Posterior cingulate gyrus (tissue), 11 donors: ENCODE measurements at regions not wholly inside any gene's neighbourhood (a gene's known extent, or its start where the extent isn't known, plus 50 kb on each side); places are given as distances from the start of the nearest gene placed in this dataset.
A peak's percentile ranks its signal among the peaks of the same experiment; 100 is the strongest.

Experiments used
- DNase-seq, 10 donors: peaks; one replicate each; pipeline versions ENCODE4 v3.0.0 to v3.0.0-alpha.2; 2020 to 2021; ENCODE audit warnings: mixed read lengths in 3 of 10
- intact Hi-C: fragments of 100-400 bp; cut with DNase I; formaldehyde crosslinking; loops from one replicate; pipeline ENCODE4 v1.15.1; 2023

DNA sequence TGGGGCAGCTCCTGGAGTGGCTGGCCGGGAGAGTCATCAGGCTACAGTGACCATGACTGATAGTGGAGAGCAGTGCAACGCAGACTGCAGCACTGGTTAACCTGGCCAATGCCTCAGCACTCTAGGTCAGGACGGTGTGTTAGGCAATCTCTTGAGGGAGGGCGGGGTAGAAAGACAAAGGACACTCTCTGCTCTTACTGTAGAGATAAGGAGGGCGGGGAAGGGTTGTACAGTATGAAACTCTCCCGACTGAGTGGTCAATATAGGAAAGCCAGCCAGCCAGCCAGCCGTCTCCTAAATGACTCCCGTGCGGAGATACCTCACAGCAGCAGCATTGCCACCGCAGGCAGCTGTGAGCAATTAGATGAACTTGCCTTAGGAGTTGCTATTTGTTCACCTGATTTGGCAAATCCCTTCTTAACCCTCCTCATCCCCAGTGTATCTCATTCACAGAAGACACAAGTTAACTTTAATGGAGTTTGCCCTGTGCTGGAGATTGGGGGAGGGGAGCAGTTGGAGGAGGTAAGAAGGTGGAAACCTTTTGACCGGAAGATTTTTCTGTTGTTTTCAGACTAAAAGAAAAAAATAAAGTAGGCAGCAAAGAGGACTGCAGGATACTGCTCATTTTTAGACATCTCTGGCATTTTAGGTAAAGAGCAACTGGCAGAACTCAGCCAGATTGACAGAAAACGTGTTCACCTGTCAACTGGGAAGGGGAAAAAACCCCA is 330.5 kb downstream of the HNRNPD start:
- DNase-seq = no peak
- intact Hi-C loops = no loop called here

DNA sequence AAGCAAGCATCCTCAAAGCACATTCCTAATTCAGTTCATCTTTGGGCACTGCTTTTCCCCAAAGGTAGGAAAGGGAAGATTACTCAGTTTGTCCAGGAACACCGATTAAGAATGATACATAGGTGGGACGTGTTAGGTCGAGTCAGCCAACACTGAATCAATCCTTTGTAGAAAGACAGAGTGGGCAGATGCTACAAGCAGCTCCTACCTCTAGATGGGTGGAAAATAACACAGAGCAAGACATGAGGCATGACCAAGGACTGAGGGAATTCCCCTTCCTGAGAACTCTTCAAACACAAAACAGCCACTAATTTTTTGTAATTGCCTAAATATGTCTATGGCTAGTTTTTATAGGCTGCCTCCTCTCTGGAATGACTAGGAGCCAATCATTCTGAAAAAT is 331.7 kb downstream of the HNRNPD start:
- intact Hi-C loops = no loop called here
- no peak for DNase-seq

DNA sequence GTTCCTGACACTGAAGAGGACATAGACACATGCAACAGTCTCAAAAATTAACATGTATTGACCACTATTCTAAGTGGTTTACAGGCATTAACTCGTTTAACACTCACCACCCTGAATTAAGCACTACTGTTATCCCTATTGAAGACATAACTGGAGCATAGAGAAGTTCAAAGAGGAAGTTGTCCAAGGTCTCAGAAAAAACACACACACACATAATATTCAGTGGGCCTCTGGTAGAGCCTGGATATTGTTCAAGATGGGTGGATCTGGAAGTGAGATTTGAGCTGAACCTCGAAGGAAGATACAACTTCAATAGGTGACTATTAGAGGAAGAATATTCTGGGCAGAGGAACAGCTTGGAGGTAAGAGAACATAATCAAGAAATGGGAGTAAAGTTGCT is 334.9 kb downstream of the HNRNPD start:
- DNase-seq = no peak
- intact Hi-C loops = no loop called here

DNA sequence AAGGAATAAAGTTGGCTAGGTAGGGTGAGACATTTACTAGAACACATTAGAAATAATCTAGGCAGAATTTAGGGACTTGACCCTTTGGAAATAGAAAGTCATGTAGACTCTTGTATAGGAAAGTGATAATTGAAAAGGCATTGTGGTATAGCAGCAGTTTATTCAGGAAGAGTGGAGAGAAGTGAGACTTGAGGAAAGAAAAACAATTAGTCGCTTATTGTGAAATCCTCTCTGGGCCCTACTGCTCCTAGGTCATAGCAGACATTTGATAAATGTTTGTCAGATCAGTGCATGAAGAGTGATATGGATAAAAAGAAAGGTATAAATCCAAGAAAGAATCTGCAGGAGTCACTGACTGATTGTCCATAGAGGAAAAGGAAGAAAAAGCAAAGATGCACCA is 337.6 kb downstream of the HNRNPD start:
- intact Hi-C loops = no loop called here

DNA sequence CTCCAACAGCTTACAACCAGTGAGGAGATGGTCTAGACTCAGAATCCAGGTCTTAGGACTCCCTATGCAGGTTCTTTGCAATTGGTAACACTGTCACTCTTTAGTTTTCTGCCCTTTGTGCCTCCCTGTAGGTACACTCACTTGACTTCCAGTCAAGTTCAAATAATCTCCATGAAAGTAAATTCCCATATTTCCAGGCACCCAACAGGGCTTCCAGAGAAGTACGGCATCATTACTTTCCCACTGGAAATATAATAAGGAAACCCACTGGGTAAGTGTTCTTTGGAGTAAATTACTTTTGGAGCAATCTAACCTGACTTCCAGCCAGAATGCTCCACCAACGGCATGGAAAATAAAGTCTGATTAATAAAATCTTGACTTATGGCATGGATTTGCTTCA is 338.9 kb downstream of the HNRNPD start:
- no peak for DNase-seq
- intact Hi-C loops = no loop called here

More for the DNA sequence above, 337.6 kb downstream of the HNRNPD start:
- no peak for DNase-seq

DNA sequence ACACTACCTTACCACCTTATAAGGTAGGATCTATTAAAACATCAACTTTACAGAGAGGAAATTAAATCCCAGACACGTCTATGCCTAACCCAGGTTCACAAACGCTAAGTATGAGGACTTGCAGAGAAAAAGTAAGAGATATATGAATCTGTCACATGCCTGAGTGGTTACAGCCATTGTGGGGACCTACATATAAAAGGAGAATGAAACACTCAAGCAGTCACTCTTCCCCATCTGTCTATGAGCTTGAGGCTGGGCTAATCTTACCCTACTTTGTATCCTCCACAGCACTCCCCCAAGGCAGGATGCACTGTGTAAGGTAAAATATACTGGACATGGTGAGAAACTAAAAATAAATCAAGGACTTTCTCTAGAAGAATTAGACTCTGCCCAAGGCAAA is 339.9 kb downstream of the HNRNPD start:
- no peak for DNase-seq
- intact Hi-C loops = no loop called here

DNA sequence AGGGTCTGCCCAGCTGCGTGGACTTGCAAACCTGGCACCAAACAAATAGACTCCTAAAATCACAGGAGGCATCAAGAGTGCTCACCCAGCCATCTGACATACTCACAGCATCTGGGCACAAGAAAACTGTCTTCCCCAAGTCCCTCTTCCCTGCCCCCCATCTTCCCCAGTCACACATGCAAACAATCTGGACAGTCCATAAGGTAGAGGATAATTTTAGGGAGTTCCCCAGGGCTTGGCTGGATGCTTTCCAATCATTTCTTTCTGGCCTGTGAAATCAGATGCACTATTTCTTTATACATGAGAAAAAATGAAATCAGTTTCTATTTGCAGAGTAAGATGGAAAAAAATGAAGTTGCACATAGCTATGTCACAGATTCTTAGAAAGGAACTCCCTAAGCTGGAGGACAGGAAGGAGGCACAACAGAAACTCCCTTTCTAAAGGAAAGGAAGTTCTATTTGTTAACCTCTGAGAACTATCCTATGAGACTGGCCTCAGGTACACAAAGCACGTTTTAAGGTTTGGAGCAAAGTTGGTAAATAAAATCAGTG is 342.3 kb downstream of the HNRNPD start:
- intact Hi-C loops = no loop called here
- no peak for DNase-seq

DNA sequence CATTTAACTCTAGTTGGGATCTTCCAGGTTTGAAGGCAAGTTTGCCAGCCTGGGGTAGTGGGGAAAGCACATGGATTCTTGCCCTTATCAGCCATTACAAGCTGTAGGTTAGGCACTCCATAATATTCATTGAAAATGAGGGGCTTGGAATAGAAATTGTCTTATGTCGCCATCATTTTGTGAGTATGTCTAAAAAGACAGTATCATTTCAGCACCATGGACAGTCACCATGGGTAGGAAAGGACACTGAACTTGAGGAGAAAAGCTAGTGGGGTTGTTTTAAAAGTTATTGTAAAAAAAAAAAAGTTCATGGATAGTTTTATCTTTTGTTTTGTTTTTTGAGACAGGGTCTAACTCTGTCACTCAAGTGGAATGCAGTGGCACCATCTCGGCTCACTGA is 356.1 kb downstream of the HNRNPD start:
- no peak for DNase-seq
- intact Hi-C loops = no loop called here

DNA sequence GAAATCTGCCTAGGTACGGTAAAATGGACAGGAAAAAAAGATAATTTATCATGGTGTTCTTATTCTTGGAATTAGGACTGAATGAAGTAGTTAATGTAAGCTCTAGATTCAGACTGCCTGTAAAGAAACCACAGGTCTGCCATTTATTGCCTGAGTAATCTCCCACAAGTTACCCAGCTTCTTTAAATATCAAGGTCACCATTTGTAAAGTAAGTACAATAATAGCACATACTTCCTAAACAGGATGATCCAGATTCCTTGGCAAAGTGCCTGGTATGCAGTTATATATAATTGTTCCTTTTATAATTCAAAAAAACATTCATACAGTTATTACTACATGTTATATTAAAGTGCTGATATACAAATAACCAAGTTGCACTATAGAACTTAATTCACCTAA is 368.6 kb downstream of the HNRNPD start:
- DNase-seq = no peak
- intact Hi-C loops = no loop called here

DNA sequence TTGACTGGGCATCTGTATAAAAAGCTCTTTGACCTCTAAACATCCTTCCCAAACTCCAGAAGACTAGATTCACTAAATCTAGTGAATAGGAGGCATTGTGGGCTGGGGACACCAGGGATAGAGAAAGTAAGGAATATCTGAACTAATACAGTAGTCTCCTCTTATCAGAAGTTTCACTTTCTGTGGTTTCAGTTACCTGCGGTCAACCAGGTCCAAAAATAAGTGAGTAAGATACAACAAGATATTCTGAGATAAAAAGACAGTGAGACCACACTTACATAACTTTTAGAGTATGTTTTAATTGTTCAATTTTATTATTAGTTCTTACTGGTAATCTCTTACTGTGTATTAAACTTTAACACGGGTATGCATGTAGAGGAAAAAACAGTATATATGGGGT is 376.5 kb downstream of the HNRNPD start:
- intact Hi-C loops = no loop called here
- no peak for DNase-seq

DNA sequence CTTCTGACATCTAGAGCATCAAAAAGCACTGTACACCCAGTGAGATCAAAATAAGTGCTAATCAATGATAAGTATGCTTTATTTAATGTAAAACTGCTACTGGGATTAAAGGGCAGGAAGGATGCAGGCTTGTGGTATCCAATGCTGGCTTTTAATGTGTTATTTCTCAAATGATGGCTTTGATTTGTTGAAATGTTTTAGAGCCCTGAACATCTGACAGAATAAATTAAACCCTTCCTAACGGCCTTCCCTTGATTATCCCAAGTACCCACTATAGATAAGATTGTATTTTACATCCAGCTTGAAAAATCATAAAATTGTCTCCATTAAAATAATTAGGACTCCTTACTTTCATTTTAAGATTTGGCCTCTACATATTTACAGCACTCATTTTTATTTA is 382.9 kb downstream of the HNRNPD start:
- DNase-seq = no peak
- intact Hi-C loops = no loop called here

DNA sequence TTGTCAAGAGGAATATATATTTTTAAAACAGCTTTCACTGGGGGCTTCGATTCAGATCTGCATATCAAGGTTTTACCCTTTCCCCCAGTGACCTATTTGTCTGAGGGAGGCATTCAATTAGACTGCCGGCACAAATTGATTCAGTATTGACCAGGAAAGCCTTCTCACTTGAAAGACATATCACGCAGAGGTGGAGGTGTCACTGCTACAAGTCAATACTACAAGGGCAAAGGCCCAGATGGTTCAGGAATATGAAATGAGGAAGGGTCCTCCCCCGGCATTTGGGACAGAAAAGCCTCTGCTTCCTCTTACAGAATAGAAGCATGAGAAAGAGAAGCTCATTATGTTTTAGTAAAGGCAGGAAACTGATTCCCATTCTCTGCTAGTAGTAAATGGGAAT is 383.6 kb downstream of the HNRNPD start:
- DNase-seq = no peak
- intact Hi-C loops = no loop called here

DNA sequence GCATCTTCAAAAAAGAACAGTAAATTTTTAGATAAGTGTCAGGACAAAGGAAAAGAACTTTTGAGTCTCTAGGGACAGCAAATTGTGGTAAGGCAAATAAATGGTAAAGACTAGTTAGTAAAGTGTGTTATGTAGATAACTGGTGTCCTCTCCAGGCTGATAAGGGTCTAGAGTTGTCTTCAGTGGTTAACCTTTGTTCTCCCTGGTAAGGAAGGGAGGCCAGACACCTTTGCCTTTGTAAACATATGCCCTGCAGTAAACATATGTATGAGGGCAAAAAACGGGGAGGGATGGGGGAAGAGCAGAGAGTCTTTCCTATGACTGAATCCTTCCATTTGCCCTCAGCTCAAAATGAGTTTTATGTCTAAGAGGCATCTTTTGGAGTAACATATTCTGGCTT is 384.6 kb downstream of the HNRNPD start:
- DNase-seq = no peak
- intact Hi-C loops = no loop called here

DNA sequence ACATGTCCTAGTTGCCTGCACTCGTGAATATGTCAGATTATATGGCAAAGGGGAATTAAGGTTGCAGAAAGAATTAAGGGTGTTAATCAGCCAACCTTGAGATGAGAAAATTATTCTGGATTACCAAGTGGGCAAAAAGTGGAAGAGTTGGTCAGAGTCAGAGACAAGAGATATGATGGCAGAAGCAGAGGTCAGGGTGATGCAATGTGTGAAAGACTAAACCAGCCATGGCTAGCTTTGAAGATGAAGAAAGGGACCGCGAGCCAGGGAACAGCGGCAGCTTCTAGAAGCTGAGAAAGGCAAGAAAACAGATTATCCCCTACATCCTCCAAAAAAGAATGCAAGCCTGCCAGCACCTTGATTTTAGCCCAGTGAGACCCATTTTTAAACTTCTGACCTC is 385.6 kb downstream of the HNRNPD start:
- intact Hi-C loops = no loop called here
- DNase-seq = no peak

DNA sequence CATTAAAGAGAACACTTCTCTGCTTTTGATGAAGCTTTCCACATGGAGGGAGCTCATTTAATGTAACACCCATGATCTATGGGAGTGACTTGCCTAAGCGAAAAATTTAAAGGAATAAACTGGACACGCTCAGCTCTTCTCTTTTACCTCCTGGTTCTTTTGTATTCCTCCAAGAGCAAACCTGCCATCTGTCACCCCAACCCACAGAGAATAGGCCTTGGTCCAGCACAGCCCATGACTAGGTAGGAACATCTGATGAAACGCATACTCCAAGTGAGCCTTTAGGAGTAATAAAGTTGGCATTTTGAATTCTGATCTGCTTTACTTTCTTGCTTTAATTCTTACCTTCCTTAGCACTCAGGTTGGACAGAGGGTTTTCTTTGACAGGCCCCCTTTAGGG is 389.0 kb downstream of the HNRNPD start:
- intact Hi-C loops = no loop called here
- no peak for DNase-seq

DNA sequence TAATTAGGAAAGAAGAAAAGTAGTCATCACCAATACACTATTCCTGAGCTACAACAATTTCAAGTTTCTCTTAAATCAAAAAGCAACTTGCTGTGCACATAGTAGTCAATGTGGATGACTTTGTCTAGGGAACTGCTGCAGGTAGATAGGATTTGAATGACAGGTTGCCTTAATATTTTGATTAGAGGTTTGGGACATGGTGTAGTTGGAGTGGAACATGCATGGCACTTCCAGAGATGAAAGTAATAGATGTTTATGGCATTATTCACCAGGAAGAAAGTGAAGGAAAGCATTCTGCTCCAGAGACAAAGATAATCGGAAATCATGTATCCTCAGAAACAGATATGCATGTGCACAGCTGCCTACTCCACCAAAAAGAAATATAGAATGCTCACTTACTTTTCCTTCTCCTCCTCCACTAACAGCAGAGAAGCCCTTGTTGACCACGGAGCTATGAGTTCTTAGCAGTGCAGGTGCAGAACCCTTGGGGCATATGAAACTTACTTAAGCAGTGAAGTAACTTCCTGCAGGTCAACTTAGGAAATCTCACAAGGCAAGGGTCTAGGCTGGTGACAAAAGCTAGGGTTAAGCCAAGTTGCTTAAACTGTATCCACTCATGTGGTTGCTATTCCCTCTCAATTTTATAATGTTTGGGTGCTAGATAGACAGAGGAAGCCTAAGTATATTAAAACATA is 390.8 kb downstream of the HNRNPD start:
- DNase-seq = no peak
- intact Hi-C loops = no loop called here

DNA sequence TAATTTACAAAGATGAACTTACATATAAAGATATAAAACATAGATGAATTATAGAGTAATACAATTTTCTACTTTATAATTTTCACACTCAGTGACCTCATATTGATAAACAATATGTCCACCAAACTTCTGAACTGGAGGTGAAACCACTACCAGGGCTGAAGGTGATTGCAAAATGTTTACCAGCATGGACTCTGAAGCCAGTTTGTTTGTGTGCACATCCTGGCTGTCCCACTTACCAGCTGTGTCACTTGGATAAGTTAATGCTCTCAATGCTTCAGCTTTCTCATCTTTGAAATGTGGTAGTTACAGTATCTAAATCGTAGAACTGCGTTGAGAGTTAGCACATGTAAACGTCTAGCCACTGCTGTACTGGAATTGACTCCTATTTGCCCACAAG is 392.6 kb downstream of the HNRNPD start:
- DNase-seq = no peak
- intact Hi-C loops = no loop called here

DNA sequence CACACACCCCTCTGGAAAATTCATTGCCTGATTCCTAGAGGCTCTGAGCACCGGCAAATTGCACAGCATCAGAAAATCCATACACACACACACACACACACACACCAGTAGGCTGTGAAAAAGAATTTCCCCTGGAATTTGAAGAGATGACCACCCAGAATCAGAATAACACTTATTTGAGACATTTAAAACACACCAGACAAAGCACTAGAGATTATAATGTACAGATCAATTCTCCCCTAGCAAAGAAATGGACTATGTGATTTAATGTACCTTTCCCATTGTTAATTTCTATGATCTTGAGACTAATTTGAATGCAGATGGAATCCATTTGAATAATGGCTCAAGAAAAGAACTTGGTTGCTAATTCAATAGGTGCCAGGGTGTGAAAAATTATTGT is 399.3 kb downstream of the HNRNPD start:
- intact Hi-C loops = no loop called here
- DNase-seq = no peak

DNA sequence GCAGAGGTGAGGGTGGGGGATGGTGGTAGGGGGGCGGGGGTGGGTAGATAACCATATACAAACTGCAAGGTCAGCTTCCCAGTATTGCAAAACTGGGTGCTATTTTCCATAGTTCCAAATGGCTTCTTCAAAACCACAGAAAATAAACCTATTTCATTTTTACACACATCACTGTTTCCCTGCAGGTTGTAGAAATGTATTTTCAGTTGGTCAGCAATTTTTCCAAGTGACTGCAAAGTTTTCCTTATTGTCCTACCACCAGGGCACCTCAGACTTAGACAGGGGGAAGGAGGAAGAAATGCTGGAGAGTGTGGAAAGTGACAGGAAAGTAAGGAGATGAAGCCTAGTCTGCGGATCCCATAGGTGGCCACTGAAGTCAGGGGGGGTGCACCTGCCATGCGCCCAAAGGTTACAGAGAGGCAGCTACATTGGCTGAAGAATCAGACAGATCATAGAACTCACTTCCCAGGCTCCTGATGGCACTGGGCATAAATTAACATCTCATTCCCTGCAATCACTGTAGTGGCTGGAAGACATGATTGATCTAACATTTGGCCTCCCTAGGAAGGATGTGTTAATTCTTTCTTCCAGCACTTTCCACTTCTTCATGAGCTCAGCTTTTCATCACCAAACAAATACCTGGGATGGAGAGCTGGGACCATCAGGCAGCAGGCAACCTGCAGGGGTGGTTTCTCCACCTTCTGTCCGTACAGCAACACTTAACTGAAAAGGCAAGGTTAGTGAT is 402.0 kb downstream of the HNRNPD start:
- peak in 1 of 10 donors; percentile 31 for DNase-seq

DNA sequence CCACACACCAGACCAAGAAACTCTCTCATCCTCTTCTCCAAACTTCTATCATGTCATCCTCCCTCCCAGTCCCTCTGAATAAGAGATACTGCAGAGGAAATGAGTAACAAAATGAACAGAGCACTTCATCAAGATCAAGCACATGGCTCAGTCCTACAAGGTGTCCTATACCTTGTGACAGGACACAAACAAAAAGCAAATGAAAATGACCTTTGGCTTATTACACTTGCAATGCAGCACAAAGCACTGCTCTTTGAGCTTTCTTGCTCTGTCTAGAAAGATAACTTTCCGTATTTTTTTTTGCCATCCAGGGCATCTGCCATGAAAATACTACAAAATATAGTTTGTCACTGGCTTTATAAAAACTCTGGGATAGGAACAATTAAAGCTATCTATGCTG is 402.7 kb downstream of the HNRNPD start:
- intact Hi-C loops = no loop called here
- no peak for DNase-seq

More for the DNA sequence above, 402.0 kb downstream of the HNRNPD start:
- intact Hi-C loops = no loop called here

DNA sequence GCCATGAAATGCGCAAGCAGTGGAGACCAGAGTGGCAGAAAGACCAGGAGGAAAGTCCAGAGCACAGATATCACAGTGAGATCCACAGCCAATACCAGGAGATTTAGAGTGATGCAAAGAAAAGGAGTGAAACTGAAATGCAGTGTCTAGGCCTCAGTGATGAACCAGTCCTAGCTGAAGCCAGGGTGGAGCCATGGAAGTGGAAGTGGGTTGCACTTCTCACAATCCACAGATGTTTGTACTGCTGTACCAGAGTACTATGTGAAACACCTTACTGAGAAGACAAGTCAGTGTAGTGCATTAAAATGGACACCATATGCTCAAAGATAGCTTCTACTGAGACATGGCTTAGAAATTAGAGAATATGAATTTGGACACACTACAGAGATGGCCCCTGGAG is 403.3 kb downstream of the HNRNPD start:
- intact Hi-C loops = no loop called here
- no peak for DNase-seq

DNA sequence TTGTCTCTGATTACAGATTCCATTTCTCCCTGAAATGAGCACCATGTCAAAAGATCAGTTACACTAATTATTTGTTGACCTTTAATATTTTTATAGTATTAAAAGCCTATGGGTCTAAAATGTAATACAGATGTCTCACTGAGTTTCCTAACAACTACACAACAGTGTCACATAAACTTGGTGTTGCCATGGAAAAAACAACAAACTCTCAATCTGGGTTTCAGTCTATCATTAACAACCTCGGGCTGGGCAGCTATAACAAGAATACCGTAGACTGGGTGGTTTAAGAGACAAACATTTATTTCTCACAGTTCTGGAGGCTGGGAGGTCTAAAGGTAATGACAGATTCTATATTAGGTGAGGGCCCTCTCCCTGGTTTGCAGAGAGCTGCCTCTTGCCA is 407.1 kb downstream of the HNRNPD start:
- no peak for DNase-seq
- intact Hi-C loops = no loop called here
